Peyer's patch (tissue), 4 donors: ENCODE measurements at regions not wholly inside any gene's neighbourhood (a gene's known extent, or its start where the extent isn't known, plus 50 kb on each side); places are given as distances from the start of the nearest gene placed in this dataset.

ENCODE experiments used
- POLR2A ChIP-seq, 2 donors: fragments of 450-650 bp; IDR thresholded peaks; one replicate each; pipeline ENCODE4 v1.5.1; 2017; ENCODE audit warnings: antibody characterized with exemption in 2 of 2, mild to moderate bottlenecking in 2 of 2, moderate library complexity in 2 of 2
- TF ChIP-seq, protein P1 (sequence below), 6 experiments: fragments of 450-650 bp in 4 of 6; fragments of 200-600 bp in 2 of 6; sonication (generic) in 1 of 6; IDR thresholded peaks; one replicate each; pipeline ENCODE4 v1.5.1; 2017 to 2019; ENCODE audit warnings: antibody characterized with exemption in 6 of 6, mild to moderate bottlenecking in 3 of 6, moderate library complexity in 1 of 6

DNA sequence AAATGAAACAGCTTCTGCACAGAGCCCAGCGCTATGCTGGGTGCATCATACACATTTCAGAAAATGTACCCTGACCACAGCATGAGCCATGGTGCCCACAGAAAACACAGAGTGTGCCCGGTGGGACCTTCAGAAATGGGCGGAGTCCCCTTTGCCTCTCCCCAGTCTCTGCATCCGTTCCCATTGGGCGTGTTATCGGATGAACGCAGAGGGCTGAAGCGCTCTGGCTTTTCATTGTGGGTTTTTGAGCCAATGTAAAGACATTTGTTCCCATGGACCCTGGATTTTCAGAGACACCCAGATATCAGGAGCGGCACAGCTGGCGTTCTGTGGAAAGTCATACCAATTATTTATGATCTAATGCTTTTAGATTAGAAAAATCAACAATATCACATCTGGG lies 99.8 kb downstream of the DACT2 start:
- TF ChIP-seq, protein P1, sequence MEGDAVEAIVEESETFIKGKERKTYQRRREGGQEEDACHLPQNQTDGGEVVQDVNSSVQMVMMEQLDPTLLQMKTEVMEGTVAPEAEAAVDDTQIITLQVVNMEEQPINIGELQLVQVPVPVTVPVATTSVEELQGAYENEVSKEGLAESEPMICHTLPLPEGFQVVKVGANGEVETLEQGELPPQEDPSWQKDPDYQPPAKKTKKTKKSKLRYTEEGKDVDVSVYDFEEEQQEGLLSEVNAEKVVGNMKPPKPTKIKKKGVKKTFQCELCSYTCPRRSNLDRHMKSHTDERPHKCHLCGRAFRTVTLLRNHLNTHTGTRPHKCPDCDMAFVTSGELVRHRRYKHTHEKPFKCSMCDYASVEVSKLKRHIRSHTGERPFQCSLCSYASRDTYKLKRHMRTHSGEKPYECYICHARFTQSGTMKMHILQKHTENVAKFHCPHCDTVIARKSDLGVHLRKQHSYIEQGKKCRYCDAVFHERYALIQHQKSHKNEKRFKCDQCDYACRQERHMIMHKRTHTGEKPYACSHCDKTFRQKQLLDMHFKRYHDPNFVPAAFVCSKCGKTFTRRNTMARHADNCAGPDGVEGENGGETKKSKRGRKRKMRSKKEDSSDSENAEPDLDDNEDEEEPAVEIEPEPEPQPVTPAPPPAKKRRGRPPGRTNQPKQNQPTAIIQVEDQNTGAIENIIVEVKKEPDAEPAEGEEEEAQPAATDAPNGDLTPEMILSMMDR (IDR thresholded peaks at IDR 0.05) = no peak
- TF ChIP-seq POLR2A (IDR thresholded peaks at IDR 0.05) = no peak
